MCF 10A (cell line): ENCODE measurements at regions not wholly inside any gene's neighbourhood (a gene's known extent, or its start where the extent isn't known, plus 50 kb on each side); places are given as distances from the start of the nearest gene placed in this dataset.

Experiments
- BruUV-seq: library from RNA; stranded (reverse); fragments of 400-500 nt; replicated peaks from 2 replicates; lab custom pipeline; 2021; lab: Mats Ljungman, UMichigan
- CTCF ChIA-PET: fragments of 300-600 bp; sonication (Branson Sonifier 250); formaldehyde crosslinking; extraction: SDS; loops from one replicate; lab custom pipeline; 2021; ENCODE audit warnings: antibody characterized with exemption, inconsistent platforms; lab: Yijun Ruan, JAX
- POLR2A ChIA-PET: fragments of 300-600, 350-650 bp; sonication (Branson Sonifier 250); formaldehyde crosslinking; extraction: SDS; loops from one replicate; lab custom pipeline; 2020; ENCODE audit warnings: antibody characterized with exemption, inconsistent platforms; lab: Yijun Ruan, JAX
- DNase-seq: peaks from one replicate; pipeline ENCODE4 v3.0.0-alpha.2; 2018; ENCODE audit not compliant: unreplicated experiment
- H3K27ac Mint-ChIP-seq: one replicate; pipeline ENCODE4 v1.8.0; 2022; ENCODE audit warnings: mild to moderate bottlenecking, low read depth, mixed read lengths; ENCODE audit not compliant: unreplicated experiment
- H3K27me3 Mint-ChIP-seq: one replicate; pipeline ENCODE4 v1.8.0; 2022; ENCODE audit warnings: mixed read lengths; ENCODE audit not compliant: insufficient read depth, unreplicated experiment
- H3K36me3 Mint-ChIP-seq: one replicate; pipeline ENCODE4 v1.8.0; 2022; ENCODE audit warnings: mild to moderate bottlenecking, moderate library complexity, mixed read lengths; ENCODE audit not compliant: insufficient read depth, unreplicated experiment
- H3K4me1 Mint-ChIP-seq: one replicate; pipeline ENCODE4 v1.8.0; 2022; ENCODE audit warnings: mixed read lengths; ENCODE audit not compliant: insufficient read depth, unreplicated experiment
- H3K4me3 Mint-ChIP-seq: one replicate; pipeline ENCODE4 v1.8.0; 2022; ENCODE audit warnings: mild to moderate bottlenecking, moderate library complexity, mixed read lengths; ENCODE audit not compliant: unreplicated experiment
- H3K9me3 Mint-ChIP-seq: one replicate; pipeline ENCODE4 v1.8.0; 2022; ENCODE audit warnings: mixed read lengths; ENCODE audit not compliant: unreplicated experiment
- intact Hi-C: fragments of 100-400 bp; cut with micrococcal nuclease; formaldehyde crosslinking; loops from 2 replicates; pipeline ENCODE4 v1.14.1; 2022
- TF ChIP-seq, protein P1 (sequence below): fragments of 200-600 bp; IDR thresholded peaks from one replicate; pipeline ENCODE4 v1.8.0; 2022; ENCODE audit warnings: antibody characterized with exemption, mild to moderate bottlenecking; ENCODE audit not compliant: unreplicated experiment

DNA sequence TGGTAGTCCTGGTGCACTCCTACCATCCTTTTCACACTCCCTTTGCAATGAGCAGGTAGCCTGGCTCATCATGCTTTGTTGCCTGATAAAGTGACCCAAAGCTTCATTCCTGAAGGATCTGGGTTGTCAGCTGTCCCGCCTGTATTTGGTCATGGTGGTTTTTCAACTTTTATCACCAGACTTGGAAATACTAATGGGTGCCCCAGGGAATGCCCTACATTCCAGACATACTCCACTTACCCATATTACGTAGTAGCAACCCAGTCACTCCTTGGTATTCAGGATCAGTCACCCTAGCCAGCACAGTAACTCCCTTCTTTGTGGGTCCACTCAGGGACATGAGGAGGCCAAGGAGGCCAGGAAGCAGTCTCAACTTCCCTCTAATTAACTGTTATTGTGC is 199.2 kb downstream of the MAFB start:
- Mint-ChIP-seq H3K36me3 (no peaks in the 10 kb centered on the region), H3K27ac (peak overlapping the region; percentile 54), H3K9me3 (no peaks in the 10 kb centered on the region), H3K4me3 (no peak overlapping the region), H3K27me3 (no peaks in the 10 kb centered on the region), H3K4me1 (peaks cover 53% of the 10 kb centered on the region)
- peak; percentile 62 for DNase-seq
- BruUV-seq, result no TSS peak
- ChIA-PET POLR2A (interaction anchor here (1.0 to 2.9 kb wide), 5 partner anchors 8 to 203 kb away, joined by 3 to 11 read pairs (median 3); no protein-coding TSS in a partner anchor), CTCF (interaction anchor here (0.7 to 1.4 kb wide), 5 partner anchors 8 to 1441 kb away, joined by 3 to 4 read pairs (median 3); no protein-coding TSS in a partner anchor)
- intact Hi-C loops, result loop anchor here (5.0 kb wide), 1 partner anchor 197 kb away; the partner anchor contains the start of gene MAFB
- TF ChIP-seq, protein P1, sequence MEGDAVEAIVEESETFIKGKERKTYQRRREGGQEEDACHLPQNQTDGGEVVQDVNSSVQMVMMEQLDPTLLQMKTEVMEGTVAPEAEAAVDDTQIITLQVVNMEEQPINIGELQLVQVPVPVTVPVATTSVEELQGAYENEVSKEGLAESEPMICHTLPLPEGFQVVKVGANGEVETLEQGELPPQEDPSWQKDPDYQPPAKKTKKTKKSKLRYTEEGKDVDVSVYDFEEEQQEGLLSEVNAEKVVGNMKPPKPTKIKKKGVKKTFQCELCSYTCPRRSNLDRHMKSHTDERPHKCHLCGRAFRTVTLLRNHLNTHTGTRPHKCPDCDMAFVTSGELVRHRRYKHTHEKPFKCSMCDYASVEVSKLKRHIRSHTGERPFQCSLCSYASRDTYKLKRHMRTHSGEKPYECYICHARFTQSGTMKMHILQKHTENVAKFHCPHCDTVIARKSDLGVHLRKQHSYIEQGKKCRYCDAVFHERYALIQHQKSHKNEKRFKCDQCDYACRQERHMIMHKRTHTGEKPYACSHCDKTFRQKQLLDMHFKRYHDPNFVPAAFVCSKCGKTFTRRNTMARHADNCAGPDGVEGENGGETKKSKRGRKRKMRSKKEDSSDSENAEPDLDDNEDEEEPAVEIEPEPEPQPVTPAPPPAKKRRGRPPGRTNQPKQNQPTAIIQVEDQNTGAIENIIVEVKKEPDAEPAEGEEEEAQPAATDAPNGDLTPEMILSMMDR, result no peak

DNA sequence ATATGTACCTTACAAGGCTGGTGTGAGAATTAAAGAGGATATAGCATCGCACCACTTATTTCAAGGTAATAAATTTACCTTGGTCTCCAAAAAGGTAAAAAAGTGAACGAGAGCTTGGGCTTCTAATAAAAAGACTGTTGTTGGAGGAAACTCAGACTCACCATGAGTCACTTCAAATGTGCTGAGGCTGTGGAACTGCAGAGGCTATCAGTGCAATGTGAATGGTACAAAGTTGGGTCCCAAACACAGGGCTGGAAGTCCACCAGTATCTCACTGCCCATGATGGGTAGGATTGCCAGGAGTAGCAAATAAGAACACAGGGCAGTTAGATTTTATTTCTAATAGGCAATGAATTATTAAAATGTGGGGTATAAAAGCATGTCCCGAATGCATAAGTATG is 200.6 kb downstream of the MAFB start:
- Mint-ChIP-seq H3K27ac (no peak overlapping the region), H3K4me3 (no peak overlapping the region), H3K27me3 (no peaks in the 10 kb centered on the region), H3K36me3 (no peaks in the 10 kb centered on the region), H3K9me3 (no peaks in the 10 kb centered on the region), H3K4me1 (peaks cover 38% of the 10 kb centered on the region)
- no TSS peak for BruUV-seq
- TF ChIP-seq, protein P1, result no peak
- ChIA-PET CTCF (interaction anchor here (0.6 to 0.8 kb wide), 3 partner anchors 180 to 200 kb away, joined by 3 to 4 read pairs (median 3); partner anchors contain the start of gene MAFB), POLR2A (interaction anchor here (0.8 to 2.9 kb wide), 4 partner anchors 10 to 49 kb away, joined by 3 to 11 read pairs (median 6); no protein-coding TSS in a partner anchor)
- peak; percentile 40 for DNase-seq
- intact Hi-C loops, result no loop called here

DNA sequence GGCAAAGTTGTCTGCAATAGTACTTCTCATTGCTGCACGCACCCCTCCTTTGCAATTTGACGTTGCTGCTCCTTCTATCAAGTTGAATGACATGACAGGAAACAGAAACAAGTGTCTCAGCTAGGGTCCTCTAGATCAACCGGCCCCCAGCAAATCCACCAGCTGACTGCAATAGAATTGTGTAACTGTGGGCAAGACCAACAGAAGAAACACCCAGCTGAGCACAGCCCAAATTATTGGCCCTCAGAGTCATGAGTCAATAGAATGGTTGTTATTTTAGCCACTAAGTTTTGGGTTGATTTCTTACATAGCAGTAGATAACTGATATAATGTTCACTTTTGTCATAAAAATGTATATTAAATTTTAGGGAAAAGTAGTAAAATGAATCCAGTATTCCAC is 202.7 kb downstream of the MAFB start:
- H3K9me3 Mint-ChIP-seq, result no peaks in the 10 kb centered on the region
- DNase-seq, result no peak
- H3K27me3 Mint-ChIP-seq, result no peaks in the 10 kb centered on the region
- H3K4me1 Mint-ChIP-seq, result peaks cover 22% of the 10 kb centered on the region
- no peaks in the 10 kb centered on the region for H3K36me3 Mint-ChIP-seq
- BruUV-seq, result no TSS peak
- ChIA-PET CTCF (no interaction called here), POLR2A (interaction anchor here (0.6 kb wide), 1 partner anchor 281 kb away, joined by 3 read pairs; no protein-coding TSS in a partner anchor)
- H3K27ac Mint-ChIP-seq, result no peak overlapping the region
- TF ChIP-seq, protein P1, result no peak
- no peak overlapping the region for H3K4me3 Mint-ChIP-seq
- intact Hi-C loops, result no loop called here

DNA sequence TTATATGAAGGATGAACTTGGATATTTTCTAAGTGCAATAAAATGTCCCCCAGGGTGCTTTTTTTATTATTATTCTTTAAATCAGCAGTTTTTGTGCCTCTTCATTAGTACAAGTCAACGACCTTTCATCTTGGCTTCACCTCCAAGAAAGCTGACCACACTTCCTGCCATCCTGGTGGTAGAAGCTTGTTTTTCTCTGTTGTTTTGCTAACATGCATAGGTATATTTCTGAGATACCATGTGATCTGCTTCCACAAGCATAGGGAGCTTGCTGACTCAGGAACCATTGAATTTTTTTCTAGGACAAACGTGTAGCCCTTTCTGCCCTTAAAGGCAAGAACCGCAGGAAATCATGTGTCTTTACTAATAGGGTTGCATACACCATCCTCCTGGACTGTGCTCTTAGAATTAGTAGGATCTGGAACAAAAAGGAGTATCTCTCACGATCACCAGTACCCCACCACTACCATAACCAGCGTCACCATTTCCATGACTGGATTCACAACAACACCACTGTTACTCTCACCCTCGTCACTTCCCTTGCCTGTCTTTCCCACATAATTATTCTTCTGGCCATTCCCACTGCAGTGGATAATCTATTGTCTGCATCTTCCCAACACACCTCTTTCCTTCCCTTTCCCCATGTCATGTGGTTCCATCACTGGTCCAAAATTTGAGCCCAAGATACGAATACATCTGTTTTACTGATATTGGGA is 207.1 kb downstream of the MAFB start:
- H3K36me3 Mint-ChIP-seq, result no peaks in the 10 kb centered on the region
- no TSS peak for BruUV-seq
- H3K4me1 Mint-ChIP-seq, result peaks cover 9% of the 10 kb centered on the region
- no peaks in the 10 kb centered on the region for H3K9me3 Mint-ChIP-seq
- ChIA-PET CTCF (interaction anchor here (0.7 to 1.2 kb wide), 3 partner anchors 11 to 119 kb away, joined by 3 read pairs; no protein-coding TSS in a partner anchor), POLR2A (interaction anchor here (1.1 kb wide), 1 partner anchor 10 kb away, joined by 3 read pairs; no protein-coding TSS in a partner anchor)
- no peaks in the 10 kb centered on the region for H3K27me3 Mint-ChIP-seq
- no peak overlapping the region for H3K4me3 Mint-ChIP-seq
- no peak for DNase-seq
- TF ChIP-seq, protein P1, result no peak
- intact Hi-C loops, result no loop called here
- no peak overlapping the region for H3K27ac Mint-ChIP-seq
